ENCODE measurements at regions not wholly inside any gene's neighbourhood (a gene's known extent, or its start where the extent isn't known, plus 50 kb on each side); places are given as distances from the start of the nearest gene placed in this dataset.

GRCh38 chr11:70504246-70505020 is 106.1 kb downstream of the CTTN start:
- H3K4me3 ChIP-seq (ENCODE audit: low read depth, low read length): no peak overlapping the region
- peak; percentile 4 for DNase-seq
- H3K4me1 ChIP-seq: peaks cover 14% of the 10 kb centered on the region
- no peaks in the 10 kb centered on the region for H3K27me3 ChIP-seq
- TF ChIP-seq CTCF (IDR thresholded peaks at IDR 0.05; ENCODE audit: low read depth, low read length): no peak
- no peaks in the 10 kb centered on the region for H3K36me3 ChIP-seq
- no peaks in the 10 kb centered on the region for H3K9me3 ChIP-seq

GRCh38 chr11:70505331-70505731 is 107.0 kb downstream of the CTTN start:
- no peaks in the 10 kb centered on the region for H3K9me3 ChIP-seq
- peaks cover 14% of the 10 kb centered on the region for H3K4me1 ChIP-seq
- H3K4me3 ChIP-seq (ENCODE audit: low read depth, low read length): no peak overlapping the region
- H3K36me3 ChIP-seq: no peaks in the 10 kb centered on the region
- DNase-seq: peak; percentile 4
- TF ChIP-seq CTCF (IDR thresholded peaks at IDR 0.05; ENCODE audit: low read depth, low read length): no peak
- H3K27me3 ChIP-seq: no peaks in the 10 kb centered on the region

GRCh38 chr11:70505761-70506657 is 107.7 kb downstream of the CTTN start:
- Histone ChIP-seq H3K4me3 (ENCODE audit: low read depth, low read length) (no peak overlapping the region), H3K36me3 (no peaks in the 10 kb centered on the region), H3K27me3 (no peaks in the 10 kb centered on the region), H3K4me1 (peaks cover 12% of the 10 kb centered on the region), H3K9me3 (no peaks in the 10 kb centered on the region)
- TF ChIP-seq CTCF (IDR thresholded peaks at IDR 0.05; ENCODE audit: low read depth, low read length): no peak
- peak; percentile 2 for DNase-seq

- H3K9me3 ChIP-seq: no peaks in the 10 kb centered on the region
- H3K27me3 ChIP-seq: no peaks in the 10 kb centered on the region
- no peak for TF ChIP-seq CTCF (IDR thresholded peaks at IDR 0.05; ENCODE audit: low read depth, low read length)
- H3K4me1 ChIP-seq: peaks cover 6% of the 10 kb centered on the region; the same call in 1 of the 2 replicates
- H3K4me3 ChIP-seq (ENCODE audit: low read depth, low read length): no peak overlapping the region
- no peak for DNase-seq
- no peaks in the 10 kb centered on the region for H3K36me3 ChIP-seq
Observed at GRCh38 chr11:70506658-70506970, 108.3 kb downstream of the CTTN start.

GRCh38 chr11:70506986-70507385 is 108.7 kb downstream of the CTTN start:
- H3K4me3 ChIP-seq (ENCODE audit: low read depth, low read length): no peak overlapping the region
- H3K4me1 ChIP-seq: peaks cover 3% of the 10 kb centered on the region; the same call in 1 of the 2 replicates
- no peaks in the 10 kb centered on the region for H3K9me3 ChIP-seq
- no peak for TF ChIP-seq CTCF (IDR thresholded peaks at IDR 0.05; ENCODE audit: low read depth, low read length)
- H3K27me3 ChIP-seq: no peaks in the 10 kb centered on the region
- DNase-seq: no peak
- H3K36me3 ChIP-seq: no peaks in the 10 kb centered on the region

Measured in BE2C (cell line).